Osteoblast (primary cell): ENCODE measurements at regions not wholly inside any gene's neighbourhood (a gene's known extent, or its start where the extent isn't known, plus 50 kb on each side); places are given as distances from the start of the nearest gene placed in this dataset.

Source experiments
- DNase-seq: peaks from one replicate; pipeline ENCODE4 v3.0.0; 2011; ENCODE audit warnings: low spot score, mixed read lengths; ENCODE audit not compliant: insufficient read length; ENCODE audit errors: missing footprints
- H2AFZ ChIP-seq: 2 replicates; pipeline ENCODE4 v1.6.0; 2011; ENCODE audit warnings: mild to moderate bottlenecking, low read length
- H3K27ac ChIP-seq: 2 replicates; pipeline ENCODE4 v1.5.1; 2011; ENCODE audit warnings: mild to moderate bottlenecking, low read depth, low read length, moderate library complexity
- H3K27me3 ChIP-seq: 2 replicates; pipeline ENCODE4 v1.6.0; 2012; ENCODE audit warnings: mild to moderate bottlenecking, control low read depth, inconsistent platforms, low read length, moderate library complexity; ENCODE audit not compliant: insufficient read depth
- H3K36me3 ChIP-seq: 2 replicates; pipeline ENCODE4 v1.5.1; 2011; ENCODE audit warnings: mild to moderate bottlenecking, low read length, control low read depth, moderate library complexity; ENCODE audit not compliant: insufficient read depth
- H3K4me1 ChIP-seq: 2 replicates; pipeline ENCODE4 v1.5.1; 2011; ENCODE audit warnings: mild to moderate bottlenecking, low read length, control low read depth, moderate library complexity; ENCODE audit not compliant: insufficient read depth
- H3K4me2 ChIP-seq: 2 replicates; pipeline ENCODE4 v1.6.0; 2011; ENCODE audit warnings: mild to moderate bottlenecking, low read length; ENCODE audit not compliant: insufficient read depth
- H3K4me3 ChIP-seq: fragments of 200-600 bp; sonication (generic); 3 replicates; pipeline ENCODE4 v1.5.1; 2012; ENCODE audit warnings: mild to moderate bottlenecking, low read length, inconsistent platforms; ENCODE audit not compliant: insufficient read depth
- H3K79me2 ChIP-seq: 2 replicates; pipeline ENCODE4 v1.6.0; 2012; ENCODE audit warnings: mild to moderate bottlenecking, low read length, control low read depth, inconsistent platforms; ENCODE audit not compliant: insufficient read depth
- H3K9me3 ChIP-seq: 2 replicates; pipeline ENCODE4 v1.5.1; 2011; ENCODE audit warnings: low read depth, low read length, control low read depth
- H4K20me1 ChIP-seq: 2 replicates; pipeline ENCODE4 v1.6.0; 2012; ENCODE audit warnings: mild to moderate bottlenecking, low read length, control low read depth; ENCODE audit not compliant: insufficient read depth
- CTCF ChIP-seq: IDR thresholded peaks from 2 replicates; pipeline ENCODE4 v1.5.1; 2011; ENCODE audit warnings: mild to moderate bottlenecking, low read depth, low read length, moderate library complexity; ENCODE audit errors: extremely low read depth

- Histone ChIP-seq H3K4me1 (no peaks in the 10 kb centered on the region), H3K4me3 (no peak overlapping the region), H3K79me2 (peaks cover 3% of the 10 kb centered on the region), H3K27me3 (no peaks in the 10 kb centered on the region), H3K36me3 (peaks cover 25% of the 10 kb centered on the region), H3K4me2 (no peak overlapping the region), H2AFZ (no peak overlapping the region), H4K20me1 (no peaks in the 10 kb centered on the region), H3K27ac (no peak overlapping the region), H3K9me3 (no peaks in the 10 kb centered on the region)
- no peak for DNase-seq
- TF ChIP-seq CTCF, result no peak
Measured at GRCh38 chr1:219993554-219994433, 52.5 kb downstream of the EPRS1 start.

- Histone ChIP-seq H3K27ac (no peak overlapping the region), H3K4me3 (no peak overlapping the region), H3K4me2 (no peak overlapping the region), H3K79me2 (peaks cover 3% of the 10 kb centered on the region), H4K20me1 (no peaks in the 10 kb centered on the region), H3K27me3 (no peaks in the 10 kb centered on the region), H3K36me3 (peaks cover 27% of the 10 kb centered on the region), H3K9me3 (no peaks in the 10 kb centered on the region), H2AFZ (no peak overlapping the region), H3K4me1 (no peaks in the 10 kb centered on the region)
- no peak for TF ChIP-seq CTCF
- no peak for DNase-seq
Measured at GRCh38 chr1:219991919-219992318, 54.4 kb downstream of the EPRS1 start.

GRCh38 chr1:219991511-219991810, 54.8 kb downstream of the EPRS1 start:
- no peaks in the 10 kb centered on the region for H3K27me3 ChIP-seq
- H2AFZ ChIP-seq, result no peak overlapping the region
- H3K9me3 ChIP-seq, result no peaks in the 10 kb centered on the region
- H3K79me2 ChIP-seq, result peaks cover 3% of the 10 kb centered on the region
- DNase-seq, result no peak
- H4K20me1 ChIP-seq, result no peaks in the 10 kb centered on the region
- no peaks in the 10 kb centered on the region for H3K4me1 ChIP-seq
- no peak overlapping the region for H3K4me3 ChIP-seq
- no peak overlapping the region for H3K4me2 ChIP-seq
- no peak overlapping the region for H3K27ac ChIP-seq
- TF ChIP-seq CTCF, result no peak
- peaks cover 27% of the 10 kb centered on the region for H3K36me3 ChIP-seq

- peak; percentile 72 for TF ChIP-seq CTCF
- peaks cover 24% of the 10 kb centered on the region for H3K36me3 ChIP-seq
- peaks cover 3% of the 10 kb centered on the region for H3K79me2 ChIP-seq
- no peak for DNase-seq
- no peak overlapping the region for H2AFZ ChIP-seq
- no peaks in the 10 kb centered on the region for H3K4me1 ChIP-seq
- H3K27me3 ChIP-seq, result no peaks in the 10 kb centered on the region
- no peaks in the 10 kb centered on the region for H3K9me3 ChIP-seq
- H3K4me3 ChIP-seq, result no peak overlapping the region
- no peaks in the 10 kb centered on the region for H4K20me1 ChIP-seq
- H3K4me2 ChIP-seq, result no peak overlapping the region
- H3K27ac ChIP-seq, result no peak overlapping the region
Measured at GRCh38 chr1:219990782-219991510, 55.4 kb downstream of the EPRS1 start.
